ENCODE measurements at regions not wholly inside any gene's neighbourhood (a gene's known extent, or its start where the extent isn't known, plus 50 kb on each side); places are given as distances from the start of the nearest gene placed in this dataset.
"Not testable (repeated sequence)": the region's sequence is repeated elsewhere in the genome, so short reads cannot be mapped to it uniquely, and the experiment has no call there.

- not testable (repeated sequence) for DNase-seq
These were observed 59.8 kb upstream of the LPGAT1 start for GRCh38 chr1:211890091-211890995.

- not testable (repeated sequence) for DNase-seq
These were observed 58.9 kb upstream of the LPGAT1 start for GRCh38 chr1:211889307-211890090.

- no peak for DNase-seq
These were observed 56.0 kb upstream of the LPGAT1 start for GRCh38 chr1:211886551-211886950.

- DNase-seq: peak; percentile 52
These were observed 55.4 kb upstream of the LPGAT1 start for GRCh38 chr1:211885747-211886522.

- DNase-seq: no peak
These were observed 51.9 kb upstream of the LPGAT1 start for GRCh38 chr1:211882381-211883004.

Data from DMS153 (cell line).